GM21528 (cell line): ENCODE measurements at regions not wholly inside any gene's neighbourhood (a gene's known extent, or its start where the extent isn't known, plus 50 kb on each side); places are given as distances from the start of the nearest gene placed in this dataset.
"Not testable (repeated sequence)": the region's sequence is repeated elsewhere in the genome, so short reads cannot be mapped to it uniquely, and the experiment has no call there.

ENCODE experiments used
- ATAC-seq: cut with Tn5 transposase; IDR thresholded peaks from one replicate; pipeline ENCODE4 v1.9.1; 2021; ENCODE audit warnings: mild to moderate bottlenecking, moderate library complexity; ENCODE audit not compliant: unreplicated experiment, low FRiP score

DNA sequence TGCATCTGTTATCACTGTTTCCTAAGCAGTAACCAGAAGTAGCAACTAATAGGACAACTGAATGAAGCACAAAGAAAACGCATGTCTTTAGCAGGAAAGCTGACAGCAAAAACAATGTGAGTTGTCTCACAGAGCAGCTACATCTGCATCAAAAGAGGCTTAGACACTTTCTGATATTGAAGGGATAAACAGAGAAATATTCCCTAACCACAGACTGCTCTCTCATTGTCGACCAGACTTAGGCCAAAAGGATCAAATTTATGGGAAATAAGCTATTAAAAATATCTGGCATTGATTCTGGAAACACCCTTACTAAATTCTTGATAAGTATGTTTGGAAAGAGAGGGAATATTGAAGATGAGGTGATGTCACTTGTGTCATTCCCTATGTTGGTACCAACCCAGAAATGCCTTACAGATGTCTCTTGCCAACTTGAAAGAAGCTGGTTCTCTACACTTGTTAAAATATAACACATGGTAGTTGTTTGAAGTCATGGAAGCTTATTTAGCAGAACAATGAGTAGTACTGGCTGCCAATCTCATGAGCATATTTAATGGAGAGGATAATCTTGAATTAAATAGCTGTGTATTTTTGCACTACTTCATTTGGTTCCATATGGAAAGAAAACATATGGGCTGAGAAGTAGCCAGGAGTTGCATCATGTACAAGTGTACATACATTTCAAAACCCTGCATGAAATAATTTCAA lies 929.3 kb upstream of the MAN1A1 start:
- ATAC-seq: no peak

DNA sequence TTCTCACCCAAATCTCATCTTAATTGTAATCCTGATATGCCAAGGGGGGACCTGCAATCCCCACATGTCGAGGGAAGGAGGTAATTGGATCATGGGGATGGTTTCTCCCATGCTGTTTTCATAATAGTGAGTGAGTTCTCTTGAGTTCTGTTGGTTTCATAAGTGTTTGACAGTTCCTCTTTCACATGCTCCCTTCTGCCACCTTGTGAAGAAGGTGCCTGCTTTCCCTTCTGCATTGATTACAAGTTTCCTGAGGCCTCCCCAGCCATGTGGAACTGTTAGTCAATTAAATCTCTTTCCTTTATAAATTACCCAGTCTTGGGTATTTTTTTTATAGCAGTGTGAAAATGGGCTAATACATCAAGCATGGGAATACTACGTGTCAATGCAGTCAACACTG lies 925.0 kb upstream of the MAN1A1 start:
- no peak for ATAC-seq

DNA sequence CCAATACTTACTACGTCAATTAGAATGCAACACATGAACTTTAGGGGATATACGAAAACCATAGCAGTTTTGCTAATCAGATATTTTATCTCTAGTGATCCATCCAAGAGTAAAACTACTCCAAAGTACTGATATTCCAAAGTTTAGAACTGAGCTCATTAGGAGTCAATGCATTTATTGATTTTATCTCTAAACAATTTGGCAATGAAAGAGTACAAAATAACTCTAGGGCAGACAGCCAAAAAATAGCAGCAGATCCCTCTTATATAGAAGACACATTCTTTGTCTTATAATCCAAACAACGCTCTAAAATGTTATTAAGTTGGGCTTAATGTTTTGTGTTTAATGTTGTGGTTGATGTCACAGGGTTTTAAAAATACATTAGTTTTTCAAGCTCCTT lies 923.9 kb upstream of the MAN1A1 start:
- ATAC-seq: no peak

DNA sequence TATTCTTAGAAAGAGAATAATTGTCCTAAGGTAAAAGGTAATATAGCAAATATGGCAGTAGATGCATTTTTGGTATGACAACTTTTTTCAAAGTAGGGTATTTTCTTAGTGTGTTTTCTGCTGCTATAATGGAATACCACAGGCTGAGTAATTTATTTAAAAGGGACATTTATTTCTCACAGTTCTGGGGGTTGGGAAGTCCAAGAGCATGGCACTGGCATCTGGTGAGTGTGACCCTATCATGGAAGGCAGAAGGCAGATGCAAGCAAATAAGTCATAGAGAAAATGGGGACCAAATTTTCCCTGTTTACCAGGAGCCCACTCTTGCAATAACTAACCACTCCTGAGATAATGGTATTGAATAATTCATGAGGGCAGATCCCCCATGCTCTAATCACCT lies 922.5 kb upstream of the MAN1A1 start:
- no peak for ATAC-seq

DNA sequence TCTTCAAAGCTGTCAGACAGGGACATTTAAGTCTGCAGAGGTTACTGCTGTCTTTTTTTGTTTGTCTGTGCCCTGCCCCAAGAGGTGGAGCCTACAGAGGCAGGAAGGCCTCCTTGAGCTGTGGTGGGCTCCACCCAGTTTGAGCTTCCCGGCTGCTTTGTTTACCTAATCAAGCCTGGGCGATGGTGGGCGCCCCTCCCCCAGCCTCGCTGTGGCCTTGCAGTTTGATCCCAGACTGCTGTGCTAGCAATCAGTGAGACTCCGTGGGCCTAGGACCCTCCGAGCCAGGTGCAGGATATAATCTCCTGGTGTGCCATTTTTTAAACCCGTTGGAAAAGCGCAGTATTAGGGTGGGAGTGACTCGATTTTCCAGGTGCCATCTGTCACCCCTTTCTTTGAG lies 918.7 kb upstream of the MAN1A1 start:
- ATAC-seq: not testable (repeated sequence)

DNA sequence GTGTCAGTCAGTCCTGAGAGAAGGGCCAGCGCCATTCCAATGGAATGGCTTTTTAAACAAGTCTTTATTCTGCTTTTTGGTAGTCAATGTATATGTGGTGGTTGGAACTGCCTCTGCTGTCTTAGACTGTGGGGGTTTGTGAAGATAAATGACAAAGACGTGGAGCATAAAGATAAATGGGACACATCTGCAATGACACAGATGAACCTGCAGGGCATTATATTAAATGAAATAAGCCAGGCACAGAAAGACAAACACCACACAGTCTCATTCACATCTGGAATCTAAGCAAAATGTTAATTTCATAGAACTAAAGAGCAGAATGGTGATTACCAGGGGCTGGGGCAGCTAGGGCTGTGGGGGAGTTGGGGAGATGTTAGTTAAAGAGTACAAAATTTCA lies 912.8 kb upstream of the MAN1A1 start:
- ATAC-seq: no peak

DNA sequence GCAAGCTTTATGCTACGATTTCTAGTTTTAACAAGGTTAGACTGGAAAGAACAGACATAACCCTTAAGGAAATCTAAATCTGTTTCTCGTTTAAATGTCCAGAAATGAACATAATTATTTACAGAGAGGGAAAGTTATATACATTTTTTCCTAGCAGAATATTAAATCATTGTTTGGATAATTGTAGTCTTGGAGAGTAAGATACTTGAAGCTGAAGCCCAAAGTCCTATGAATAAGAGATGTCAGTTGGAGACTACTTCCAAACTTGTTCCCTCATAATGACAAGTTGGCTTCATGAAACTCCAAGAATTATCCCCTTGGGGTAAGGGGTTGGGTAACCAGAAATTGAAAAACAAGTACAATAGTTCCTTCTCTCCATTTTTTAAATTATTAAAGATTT lies 911.1 kb upstream of the MAN1A1 start:
- ATAC-seq: no peak

DNA sequence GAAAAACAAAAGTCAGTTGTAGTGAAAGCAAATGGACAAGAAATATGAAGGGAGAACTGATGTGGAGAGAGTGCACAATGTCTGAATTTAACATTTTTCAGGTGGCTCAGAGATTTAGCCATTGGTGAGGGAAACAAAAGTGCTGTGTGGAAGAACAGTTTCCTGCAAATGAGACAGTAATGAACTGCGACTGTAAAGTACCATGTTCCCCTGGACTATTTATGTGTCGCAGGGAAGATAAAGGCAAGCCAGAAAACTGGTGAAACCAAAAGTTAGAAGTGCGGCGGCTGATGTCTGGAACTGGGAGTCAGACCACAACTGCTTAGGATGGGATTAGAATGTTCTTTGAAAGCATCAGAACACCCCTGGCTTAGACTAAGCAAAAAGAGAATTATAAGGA lies 905.1 kb upstream of the MAN1A1 start:
- ATAC-seq: no peak

DNA sequence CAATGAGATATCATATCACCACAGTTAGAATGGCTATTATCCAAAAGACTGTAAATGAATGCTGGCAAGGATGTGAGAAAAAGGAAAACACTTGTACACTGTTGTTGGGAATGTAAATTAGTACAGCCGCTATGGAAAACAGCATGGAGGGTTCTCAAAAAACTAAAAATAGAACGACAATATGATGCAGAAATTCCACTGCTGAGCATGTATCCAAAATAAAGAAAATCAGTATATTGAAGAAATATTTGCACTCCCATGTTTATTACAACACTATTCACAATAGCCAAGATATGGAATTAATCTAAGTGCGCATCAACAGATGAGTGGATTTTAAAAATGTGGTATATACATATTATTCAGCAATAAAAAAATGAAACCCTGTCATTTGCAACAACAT lies 898.9 kb upstream of the MAN1A1 start:
- no peak for ATAC-seq

DNA sequence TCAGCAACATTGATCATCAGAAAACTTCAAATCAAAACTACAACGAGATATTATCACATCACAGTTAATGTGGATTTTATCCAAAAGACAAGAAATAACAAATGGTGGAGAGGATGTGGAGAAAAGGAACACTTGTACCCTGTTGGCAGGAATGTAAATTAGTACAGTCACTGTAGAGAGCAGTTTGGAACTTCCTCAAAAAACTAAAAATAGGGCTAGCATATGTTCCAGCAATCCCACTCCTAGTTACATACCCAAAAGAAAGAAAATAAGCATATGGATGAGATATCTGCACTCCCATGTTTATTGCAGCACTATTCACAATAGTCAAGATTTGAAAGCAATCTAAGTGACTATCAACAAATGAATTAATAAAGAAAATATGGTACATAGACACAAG lies 887.7 kb upstream of the MAN1A1 start:
- no peak for ATAC-seq

DNA sequence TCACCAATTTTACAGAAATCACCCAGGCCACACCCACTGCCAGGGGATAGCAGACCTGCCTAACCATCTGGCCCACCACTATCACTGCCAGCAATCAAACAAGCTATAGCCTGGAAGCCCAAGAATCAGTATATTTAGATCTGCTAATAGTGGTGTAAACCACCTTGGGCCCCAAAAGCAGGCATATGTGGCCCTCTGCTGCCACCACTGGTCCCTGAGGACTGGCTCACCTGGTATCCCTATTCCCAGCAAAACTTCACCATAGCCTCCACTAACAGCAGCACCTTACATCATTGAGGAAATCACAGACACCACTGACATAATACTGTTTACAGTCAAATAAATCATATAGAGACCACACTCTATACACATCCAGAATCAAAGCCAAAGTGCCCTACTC lies 880.4 kb upstream of the MAN1A1 start:
- ATAC-seq: no peak

DNA sequence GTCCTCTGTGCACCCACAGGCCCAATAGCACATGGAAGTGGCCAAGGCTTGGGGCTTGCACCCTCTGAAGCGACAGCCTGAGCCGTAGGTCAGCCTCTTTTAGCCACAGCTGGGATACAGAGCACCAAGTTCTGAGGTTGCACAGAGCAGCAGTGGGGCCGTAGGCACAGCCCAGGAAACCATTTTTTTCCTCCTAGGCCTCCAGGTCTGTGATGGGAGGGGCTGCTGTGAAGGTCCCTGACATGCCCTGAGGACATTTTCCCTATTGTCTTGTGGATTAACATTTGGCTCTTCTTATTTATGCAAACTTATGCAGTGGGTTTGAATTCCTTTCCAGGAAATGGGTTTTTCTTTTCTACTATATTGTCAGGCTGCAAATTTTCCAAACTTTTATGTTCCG lies 878.7 kb upstream of the MAN1A1 start:
- ATAC-seq: no peak

DNA sequence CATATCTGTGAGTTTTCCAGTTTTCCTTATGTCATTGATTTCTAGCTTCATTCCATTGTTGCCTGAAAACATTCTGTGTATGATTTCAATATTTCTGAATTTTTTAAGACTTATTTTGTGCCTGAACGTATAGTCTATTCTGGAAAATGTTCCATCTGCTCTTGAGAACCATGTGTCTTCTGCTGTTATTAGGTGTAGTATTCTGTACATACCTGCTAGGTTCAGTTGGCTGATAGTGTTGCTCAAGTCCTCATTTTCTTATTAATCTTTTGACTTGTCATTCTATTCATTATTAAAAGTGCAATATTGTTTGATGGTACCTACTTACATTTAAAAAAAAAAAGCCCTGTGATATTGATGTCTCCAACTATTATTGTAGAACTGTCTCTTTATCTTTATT lies 869.8 kb upstream of the MAN1A1 start:
- no peak for ATAC-seq

DNA sequence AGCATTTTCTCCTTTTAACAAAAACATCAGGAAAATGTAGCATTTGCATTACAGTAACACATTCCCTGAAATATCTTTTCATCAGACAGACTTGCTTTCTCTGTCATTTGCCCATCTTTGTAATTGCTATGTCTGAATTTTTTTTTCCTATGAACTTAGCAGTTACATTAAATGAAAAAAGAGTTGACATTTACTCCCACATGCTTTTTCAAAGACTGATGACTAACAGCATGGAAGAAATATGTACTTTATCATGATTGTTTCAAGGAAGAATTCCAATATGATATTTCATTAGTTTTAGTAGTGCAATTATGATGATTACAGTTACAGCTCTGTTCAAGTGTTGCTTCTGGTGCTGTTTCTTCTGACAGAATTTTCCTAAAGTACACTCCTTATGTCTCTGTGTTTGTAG lies 864.5 kb upstream of the MAN1A1 start:
- ATAC-seq: no peak

DNA sequence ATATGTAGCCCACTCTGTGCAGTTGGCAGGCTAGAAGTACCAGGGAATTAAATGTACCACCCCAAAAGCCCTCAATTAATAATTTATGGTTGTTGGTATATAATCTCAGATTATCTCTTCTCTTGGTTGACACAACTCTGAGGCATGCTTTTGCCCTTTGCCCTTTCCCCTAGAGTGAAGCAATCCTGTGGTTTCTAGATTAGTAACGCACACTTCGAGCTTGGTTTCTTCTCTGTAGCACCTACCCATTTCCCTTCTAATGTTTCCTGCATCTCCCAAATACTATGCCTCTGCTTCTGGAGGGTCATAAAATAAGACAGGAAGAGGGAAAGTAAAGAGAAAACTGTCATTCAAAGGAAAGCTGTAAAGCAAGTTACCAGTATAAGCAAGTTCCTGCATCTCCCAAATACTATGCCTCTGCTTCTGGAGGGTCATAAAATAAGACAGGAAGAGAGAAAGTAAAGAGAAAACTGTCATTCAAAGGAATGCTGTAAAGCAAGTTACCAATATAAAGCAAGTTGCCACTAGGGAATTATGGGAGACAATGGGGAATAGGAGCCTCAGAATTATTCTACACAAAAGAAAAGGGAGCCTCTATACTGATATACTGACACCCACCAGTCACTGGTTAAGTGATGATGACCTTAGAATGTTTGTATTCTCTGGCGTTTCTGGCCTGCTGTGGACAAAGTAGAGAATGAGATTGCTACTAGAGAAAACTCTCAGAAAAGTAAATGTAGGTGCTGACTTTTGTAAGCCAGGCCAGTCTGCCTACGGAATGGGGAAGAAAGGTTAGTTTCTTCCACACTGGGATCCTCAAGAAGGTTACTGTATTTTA lies 862.6 kb upstream of the MAN1A1 start:
- ATAC-seq: no peak

DNA sequence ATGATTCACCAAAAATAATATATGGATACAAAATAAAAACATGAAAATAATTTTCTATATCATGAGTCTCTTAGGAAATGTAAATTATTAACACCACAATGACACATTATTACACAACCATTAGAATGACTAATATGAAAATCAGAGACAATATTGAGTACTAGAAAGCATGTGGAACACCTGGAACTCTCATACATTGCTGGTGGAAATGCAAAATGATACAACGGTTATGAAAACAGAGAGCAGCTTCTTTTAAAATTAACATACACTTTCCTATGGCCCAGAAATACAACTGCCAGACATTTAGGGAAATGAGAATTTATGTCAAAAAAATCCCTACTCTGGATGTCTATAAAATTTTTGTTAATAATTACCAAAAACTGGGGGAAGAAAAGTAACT lies 853.3 kb upstream of the MAN1A1 start:
- no peak for ATAC-seq

DNA sequence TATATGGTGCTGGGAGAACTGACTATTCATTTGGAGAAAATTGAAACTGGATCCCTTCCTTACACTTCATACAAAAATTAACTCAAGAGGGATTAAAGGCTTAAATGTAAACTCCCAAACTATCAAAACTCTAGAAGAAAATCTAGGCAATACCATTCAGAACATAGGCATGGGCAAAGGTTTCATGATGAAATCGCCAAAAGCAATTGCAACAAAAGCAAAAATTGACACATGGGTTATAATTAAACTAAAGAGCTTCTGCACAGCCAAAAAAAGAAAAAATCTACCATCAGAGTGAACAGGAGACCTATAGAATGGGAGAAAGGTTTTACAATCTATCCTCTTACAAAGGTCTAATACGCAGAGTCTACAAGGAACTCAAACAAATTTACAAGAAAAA lies 851.3 kb upstream of the MAN1A1 start:
- ATAC-seq: no peak

DNA sequence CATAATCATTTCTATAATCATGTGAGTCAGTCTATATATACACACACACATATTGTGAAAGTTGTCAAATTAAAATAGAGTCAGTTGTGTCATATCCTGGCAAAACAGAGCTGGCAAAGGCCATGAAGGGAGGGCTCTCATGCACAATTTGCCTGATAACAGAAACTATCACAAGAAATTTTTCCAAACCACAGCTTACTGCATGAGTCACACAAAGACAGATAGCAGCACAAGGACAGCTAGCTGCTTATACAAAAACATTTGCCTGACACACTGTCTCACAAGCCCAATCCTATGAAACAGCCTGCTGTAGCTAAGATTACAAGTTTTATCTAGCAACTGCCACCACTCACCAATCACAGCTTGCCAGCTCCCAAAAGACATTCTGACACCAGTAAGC lies 848.5 kb upstream of the MAN1A1 start:
- ATAC-seq: no peak

DNA sequence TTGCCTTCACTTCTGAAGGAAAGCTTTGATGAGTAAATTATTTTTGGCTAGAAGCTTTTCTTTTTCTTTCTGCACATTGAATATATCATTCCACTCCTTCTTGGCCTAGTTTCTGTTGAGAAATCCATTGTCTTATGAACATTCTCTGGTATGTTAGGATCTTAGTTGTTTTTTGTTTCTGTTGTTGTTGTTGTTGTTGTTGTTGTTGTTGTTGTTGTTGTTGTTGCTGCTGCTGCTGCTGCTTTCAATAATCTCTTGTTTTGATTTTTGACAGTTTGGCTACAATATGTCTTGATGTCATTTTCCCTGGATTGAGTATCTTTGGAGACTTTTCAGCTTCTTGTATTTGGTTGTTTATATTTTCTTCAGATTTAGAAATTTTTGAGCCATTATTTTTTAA lies 836.5 kb upstream of the MAN1A1 start:
- no peak for ATAC-seq

DNA sequence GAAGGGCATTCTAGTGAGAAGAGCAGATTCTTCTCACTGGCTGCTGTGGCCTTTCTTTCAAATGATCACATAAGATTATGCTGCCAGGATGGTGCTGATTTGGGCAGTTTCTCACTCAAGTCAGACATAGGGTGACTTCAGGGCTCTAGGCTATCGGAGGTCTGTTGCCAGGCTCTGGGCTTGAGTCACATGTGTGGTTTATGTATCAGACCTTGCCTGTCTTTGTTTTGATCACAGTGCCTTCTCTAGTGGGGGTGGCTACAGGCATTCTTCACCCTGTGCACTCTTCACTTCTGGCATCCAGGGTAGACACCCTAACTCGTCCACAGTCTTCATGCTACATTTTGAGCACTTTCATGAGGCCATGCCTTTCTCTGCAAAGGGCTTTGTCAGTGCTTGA lies 823.7 kb upstream of the MAN1A1 start:
- no peak for ATAC-seq

DNA sequence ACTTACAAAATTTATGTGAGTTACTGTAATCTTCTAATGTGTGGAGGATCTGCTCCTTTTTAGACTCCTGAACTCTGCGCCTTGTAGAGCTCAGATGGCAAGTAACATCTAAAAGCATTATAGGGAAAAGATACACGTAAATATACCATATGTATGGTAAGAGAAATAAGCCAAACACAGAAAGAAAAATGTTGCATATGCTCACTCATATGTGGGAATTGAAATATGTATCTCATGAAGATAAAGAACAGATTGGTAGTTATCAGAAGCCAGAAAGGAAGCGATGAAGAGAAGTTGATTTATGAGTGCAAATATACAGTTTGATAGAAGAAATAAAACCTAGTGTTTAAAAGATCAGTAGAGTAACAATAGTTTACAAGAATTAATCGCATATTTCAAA lies 815.0 kb upstream of the MAN1A1 start:
- no peak for ATAC-seq

DNA sequence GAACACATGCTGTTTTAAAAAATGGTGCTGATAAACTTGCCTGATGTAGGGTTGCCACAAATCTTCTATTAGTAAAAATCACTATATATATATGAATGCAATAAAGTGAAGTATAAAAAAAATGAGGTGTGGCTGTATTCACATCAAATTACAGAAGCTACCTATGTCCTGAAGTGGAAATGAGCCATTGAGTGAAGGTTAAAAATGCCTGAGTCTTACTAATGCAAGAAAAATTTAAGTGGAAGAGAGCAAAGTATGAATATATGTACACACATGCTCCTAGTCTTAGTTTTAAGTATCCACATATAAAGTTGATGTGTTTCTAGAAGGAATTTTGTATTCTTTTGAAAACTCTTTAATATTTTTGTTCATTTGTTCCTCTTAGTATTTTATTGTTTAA lies 808.3 kb upstream of the MAN1A1 start:
- ATAC-seq: no peak
